IMR-90 (cell line): ENCODE measurements at regions not wholly inside any gene's neighbourhood (a gene's known extent, or its start where the extent isn't known, plus 50 kb on each side); places are given as distances from the start of the nearest gene placed in this dataset.

Source experiments
- ATAC-seq: fragments of 200-7000 bp; cut with Tn5 transposase; 2 replicates; pipeline ENCODE4 v1.9.1; 2020; ENCODE audit warnings: low read depth, mild to moderate bottlenecking, moderate library complexity
- BruUV-seq: library from RNA; stranded (reverse); fragments of 400-500 nt; replicated peaks from 2 replicates; lab custom pipeline; 2021; lab: Mats Ljungman, UMichigan
- CTCF ChIA-PET: fragments of 300-600 bp; formaldehyde crosslinking; extraction: SDS; loops from one replicate; lab custom pipeline; 2021; ENCODE audit warnings: antibody characterized with exemption; lab: Yijun Ruan, JAX
- POLR2A ChIA-PET: fragments of 300-600 bp; sonication (Branson Sonifier 250); formaldehyde crosslinking; loops from one replicate; lab custom pipeline; 2022; ENCODE audit warnings: antibody characterized with exemption; ENCODE audit not compliant: unreplicated experiment; lab: Charles Lee
- DNase-seq: peaks from one replicate; pipeline ENCODE4 v3.0.0; 2013
- H2AFZ ChIP-seq: replicated peaks from 2 replicates; pipeline ENCODE3; 2013; ENCODE audit warnings: low read length, mild to moderate bottlenecking; ENCODE audit not compliant: poor library complexity
- H2AK5ac ChIP-seq: 2 replicates; pipeline ENCODE4 v1.6.1; 2013; ENCODE audit warnings: low read depth, low read length, inconsistent platforms
- H2AK9ac ChIP-seq: replicated peaks from 2 replicates; pipeline ENCODE3; 2013; ENCODE audit warnings: mild to moderate bottlenecking, low read depth, low read length, moderate library complexity; ENCODE audit not compliant: poor library complexity
- H2BK120ac ChIP-seq: 2 replicates; pipeline ENCODE4 v1.6.1; 2013; ENCODE audit warnings: low read depth, low read length, inconsistent platforms
- H2BK15ac ChIP-seq: 3 replicates; pipeline ENCODE4 v1.6.1; 2013; ENCODE audit warnings: low read depth, low read length, inconsistent platforms
- H2BK20ac ChIP-seq: 2 replicates; pipeline ENCODE4 v1.6.1; 2013; ENCODE audit warnings: low read depth, mild to moderate bottlenecking, inconsistent platforms, low read length, moderate library complexity
- H2BK5ac ChIP-seq: 2 replicates; pipeline ENCODE4 v1.6.1; 2013; ENCODE audit warnings: mild to moderate bottlenecking, low read depth, low read length, inconsistent platforms; ENCODE audit not compliant: poor library complexity, severe bottlenecking
- H3K14ac ChIP-seq: replicated peaks from 2 replicates; pipeline ENCODE4 v1.6.1; 2013; ENCODE audit warnings: low read depth, low read length, inconsistent platforms
- H3K18ac ChIP-seq: 2 replicates; pipeline ENCODE4 v1.6.1; 2013; ENCODE audit warnings: low read depth, low read length, control low read depth
- H3K23ac ChIP-seq: 2 replicates; pipeline ENCODE4 v1.6.1; 2013; ENCODE audit warnings: low read depth, low read length, inconsistent platforms
- H3K27ac ChIP-seq: 2 replicates; pipeline ENCODE4 v1.5.1; 2013; ENCODE audit warnings: mild to moderate bottlenecking, control low read depth, low read length; ENCODE audit not compliant: insufficient read depth
- H3K27me3 ChIP-seq: 2 replicates; pipeline ENCODE4 v1.6.1; 2013; ENCODE audit warnings: low read length; ENCODE audit not compliant: control insufficient read depth, insufficient read depth
- H3K36me3 ChIP-seq: 2 replicates; pipeline ENCODE4 v1.6.1; 2013; ENCODE audit warnings: low read length, mixed read lengths; ENCODE audit not compliant: control insufficient read depth, insufficient read depth
- H3K4ac ChIP-seq: 2 replicates; pipeline ENCODE4 v1.6.1; 2013; ENCODE audit warnings: low read depth, low read length, inconsistent platforms
- H3K4me1 ChIP-seq: 2 replicates; pipeline ENCODE4 v1.6.1; 2013; ENCODE audit warnings: low read length, mixed read lengths; ENCODE audit not compliant: control insufficient read depth, insufficient read depth
- H3K4me2 ChIP-seq: 2 replicates; pipeline ENCODE4 v1.6.1; 2013; ENCODE audit warnings: low read depth, mild to moderate bottlenecking, control low read depth, low read length, moderate library complexity
- H3K4me3 ChIP-seq: 2 replicates; pipeline ENCODE4 v1.5.1; 2013; ENCODE audit warnings: low read depth, mild to moderate bottlenecking, control low read depth, low read length, moderate library complexity; ENCODE audit not compliant: insufficient read depth
- H3K56ac ChIP-seq: 2 replicates; pipeline ENCODE4 v1.6.1; 2013; ENCODE audit warnings: low read length, inconsistent platforms; ENCODE audit not compliant: insufficient read depth; ENCODE audit errors: extremely low read depth
- H3K79me1 ChIP-seq, 2 experiments: 2 replicates each; pipeline ENCODE4 v1.6.1; 2013; ENCODE audit warnings: low read length in 2 of 2, inconsistent platforms in 1 of 2, low read depth in 1 of 2
- H3K9ac ChIP-seq: 2 replicates; pipeline ENCODE4 v1.6.1; 2013; ENCODE audit warnings: low read depth, low read length, control low read depth
- H3K9me1 ChIP-seq: 2 replicates; pipeline ENCODE4 v1.6.1; 2013; ENCODE audit warnings: low read length, inconsistent platforms; ENCODE audit not compliant: insufficient read depth
- H3K9me3 ChIP-seq: 2 replicates; pipeline ENCODE4 v1.6.1; 2013; ENCODE audit warnings: low read length; ENCODE audit not compliant: control insufficient read depth, insufficient read depth
- H4K20me1 ChIP-seq: 2 replicates; pipeline ENCODE4 v1.6.1; 2013; ENCODE audit warnings: low read length, inconsistent platforms; ENCODE audit not compliant: insufficient read depth
- H4K5ac ChIP-seq: 2 replicates; pipeline ENCODE4 v1.6.1; 2013; ENCODE audit warnings: mild to moderate bottlenecking, low read depth, low read length, control low read depth
- H4K8ac ChIP-seq, 2 experiments: 2 replicates each; pipeline ENCODE4 v1.6.1; 2013; ENCODE audit warnings: low read depth in 2 of 2, low read length in 2 of 2, control low read depth in 1 of 2, inconsistent platforms in 1 of 2
- H4K91ac ChIP-seq: 2 replicates; pipeline ENCODE4 v1.6.1; 2013; ENCODE audit warnings: low read depth, low read length, inconsistent platforms; ENCODE audit not compliant: insufficient read depth
- BHLHE40 ChIP-seq: fragments of 150-350 bp; IDR thresholded peaks from 2 replicates; pipeline ENCODE4 v1.6.1; 2016; ENCODE audit warnings: mild to moderate bottlenecking, low read depth, low read length
- CEBPB ChIP-seq: IDR thresholded peaks from 2 replicates; pipeline ENCODE4 v1.6.1; 2012; ENCODE audit warnings: low read depth, low read length, improper control_type of control experiment
- CHD1 ChIP-seq: IDR thresholded peaks from 2 replicates; pipeline ENCODE4 v1.6.1; 2012; ENCODE audit warnings: low read depth, low read length, improper control_type of control experiment
- ELK1 ChIP-seq: fragments of 150-350 bp; IDR thresholded peaks from 2 replicates; pipeline ENCODE4 v1.6.1; 2016; ENCODE audit warnings: low read depth, mild to moderate bottlenecking, low read length, moderate library complexity, borderline replicate concordance
- FOS ChIP-seq: fragments of 150-350 bp; IDR thresholded peaks from 2 replicates; pipeline ENCODE4 v1.6.1; 2016; ENCODE audit warnings: low read depth, low read length
- MAFK ChIP-seq: IDR thresholded peaks from 2 replicates; pipeline ENCODE4 v1.6.1; 2012; ENCODE audit warnings: low read depth, low read length, improper control_type of control experiment
- NFE2L2 ChIP-seq: fragments of 150-350 bp; IDR thresholded peaks from 2 replicates; pipeline ENCODE4 v1.6.1; 2016; ENCODE audit warnings: low read depth, mild to moderate bottlenecking, low read length
- POLR2A ChIP-seq: IDR thresholded peaks from 2 replicates; pipeline ENCODE4 v1.6.1; 2012; ENCODE audit warnings: mild to moderate bottlenecking, low read depth, low read length
- RAD21 ChIP-seq: IDR thresholded peaks from 2 replicates; pipeline ENCODE4 v1.6.1; 2012; ENCODE audit warnings: low read length, improper control_type of control experiment
- WGBS, 2 experiments: methylation state at CpG; one replicate each; pipeline versions ENCODE4 v1.1.5 to v1.1.7; 2013; ENCODE audit warnings: missing lambda C conversion rate in 2 of 2; ENCODE audit not compliant: insufficient read length in 1 of 2; ENCODE audit errors: extremely low coverage in 2 of 2; 5-methylcytosine and 5-hydroxymethylcytosine counted together
- dilution Hi-C: fragments of 300-500 bp; cut with HindIII; formaldehyde crosslinking; loops from one replicate; pipeline ENCODE4 v1.14.3; 2018; ENCODE audit warnings: low sequenced_read_pairs; ENCODE audit not compliant: unreplicated experiment
- in situ Hi-C: fragments of 300-500 bp; cut with MboI; formaldehyde crosslinking; loops from 3 replicates; pipeline ENCODE4 v1.14.3; 2019; ENCODE audit warnings: low sequenced_read_pairs, inconsistent platforms, mixed read lengths
- intact Hi-C: fragments of 100-400 bp; cut with micrococcal nuclease; formaldehyde crosslinking; loops from 2 replicates; pipeline ENCODE4 v1.10.0; 2022

- Histone ChIP-seq H4K5ac (no peak overlapping the region), H2AK5ac (no peak overlapping the region), H3K4me1 (no peaks in the 10 kb centered on the region), H2BK120ac (no peak overlapping the region), H3K14ac (no peak overlapping the region), H3K4me3 (no peak overlapping the region), H3K4ac (no peak overlapping the region), H3K9ac (no peak overlapping the region), H2BK15ac (no peak overlapping the region), H2AFZ (no peak overlapping the region), H2BK5ac (no peak overlapping the region), H4K91ac (no peak overlapping the region), H4K8ac (no peak overlapping the region), H3K23ac (no peak overlapping the region), H3K56ac (no peak overlapping the region), H3K9me1 (no peaks in the 10 kb centered on the region), H3K27me3 (no peaks in the 10 kb centered on the region), H4K20me1 (no peaks in the 10 kb centered on the region), H3K9me3 (no peaks in the 10 kb centered on the region), H3K36me3 (no peaks in the 10 kb centered on the region), H3K27ac (no peak overlapping the region), H3K79me1 (no peaks in the 10 kb centered on the region), H3K4me2 (no peak overlapping the region), H2BK20ac (no peak overlapping the region), H3K18ac (no peak overlapping the region), H2AK9ac (no peak overlapping the region)
- BruUV-seq: no TSS peak
- dilution Hi-C loops (no loop called here), in situ Hi-C loops (no loop called here), intact Hi-C loops (no loop called here)
- ChIA-PET POLR2A (no interaction called here), CTCF (no interaction called here)
- DNase-seq: no peak
- WGBS, 2 experiments: no CpG with 5 or more reads among the region's 2 CpGs
- TF ChIP-seq RAD21 (no peak), POLR2A (no peak), MAFK (no peak), FOS (no peak), ELK1 (no peak), CHD1 (no peak), BHLHE40 (no peak), CEBPB (no peak), NFE2L2 (no peak)
- no peak for ATAC-seq
Measured at GRCh38 chr4:27182211-27182610, 321.6 kb downstream of the STIM2 start.
